HG02759 (cell line): ENCODE measurements at regions not wholly inside any gene's neighbourhood (a gene's known extent, or its start where the extent isn't known, plus 50 kb on each side); places are given as distances from the start of the nearest gene placed in this dataset.
"Not testable (repeated sequence)": the region's sequence is repeated elsewhere in the genome, so short reads cannot be mapped to it uniquely, and the experiment has no call there.

ENCODE experiments used
- ATAC-seq: cut with Tn5 transposase; IDR thresholded peaks from one replicate; pipeline ENCODE4 v1.9.1; 2021; ENCODE audit warnings: mild to moderate bottlenecking, moderate library complexity; ENCODE audit not compliant: unreplicated experiment

GRCh38 chr16:87108941-87109340 is 208.3 kb downstream of the C16orf95 start:
- no peak for ATAC-seq

- no peak for ATAC-seq
These were observed 202.4 kb downstream of the C16orf95 start for GRCh38 chr16:87114832-87115231.

GRCh38 chr16:87115646-87116045 is 201.5 kb downstream of the C16orf95 start:
- no peak for ATAC-seq

GRCh38 chr16:87117936-87118335 is 199.3 kb downstream of the C16orf95 start:
- no peak for ATAC-seq

GRCh38 chr16:87119168-87119567 is 198.0 kb downstream of the C16orf95 start:
- ATAC-seq, result no peak

- ATAC-seq, result no peak
These were observed 197.4 kb downstream of the C16orf95 start for GRCh38 chr16:87119748-87120147.

GRCh38 chr16:87121816-87122215 is 195.4 kb downstream of the C16orf95 start:
- ATAC-seq, result no peak

- no peak for ATAC-seq
These were observed 193.7 kb downstream of the C16orf95 start for GRCh38 chr16:87123356-87124001.

GRCh38 chr16:87124405-87124804 is 192.8 kb downstream of the C16orf95 start:
- ATAC-seq, result not testable (repeated sequence)

- no peak for ATAC-seq
These were observed 191.7 kb downstream of the C16orf95 start for GRCh38 chr16:87125206-87126155.

GRCh38 chr16:87126403-87127025 is 190.7 kb downstream of the C16orf95 start:
- no peak for ATAC-seq

GRCh38 chr16:87127061-87127765 is 190.0 kb downstream of the C16orf95 start:
- ATAC-seq, result no peak

- ATAC-seq, result no peak
These were observed 189.4 kb downstream of the C16orf95 start for GRCh38 chr16:87127766-87128147.

- no peak for ATAC-seq
These were observed 187.4 kb downstream of the C16orf95 start for GRCh38 chr16:87129771-87130170.

GRCh38 chr16:87131061-87131995 is 185.9 kb downstream of the C16orf95 start:
- no peak for ATAC-seq

GRCh38 chr16:87131996-87132345 is 185.2 kb downstream of the C16orf95 start:
- ATAC-seq, result no peak

- no peak for ATAC-seq
These were observed 184.7 kb downstream of the C16orf95 start for GRCh38 chr16:87132361-87133014.

- ATAC-seq, result no peak
These were observed 183.9 kb downstream of the C16orf95 start for GRCh38 chr16:87133112-87133850.
